GM18498 (cell line): ENCODE measurements at regions not wholly inside any gene's neighbourhood (a gene's known extent, or its start where the extent isn't known, plus 50 kb on each side); places are given as distances from the start of the nearest gene placed in this dataset.

Experiments used
- ATAC-seq: cut with Tn5 transposase; IDR thresholded peaks from one replicate; pipeline ENCODE4 v1.9.1; 2021; ENCODE audit warnings: mild to moderate bottlenecking, moderate library complexity; ENCODE audit not compliant: unreplicated experiment

- no peak for ATAC-seq
Observed at GRCh38 chr2:147231607-147232006, 613.2 kb upstream of the ACVR2A start.

- no peak for ATAC-seq
Observed at GRCh38 chr2:147231081-147231480, 613.7 kb upstream of the ACVR2A start.

DNA sequence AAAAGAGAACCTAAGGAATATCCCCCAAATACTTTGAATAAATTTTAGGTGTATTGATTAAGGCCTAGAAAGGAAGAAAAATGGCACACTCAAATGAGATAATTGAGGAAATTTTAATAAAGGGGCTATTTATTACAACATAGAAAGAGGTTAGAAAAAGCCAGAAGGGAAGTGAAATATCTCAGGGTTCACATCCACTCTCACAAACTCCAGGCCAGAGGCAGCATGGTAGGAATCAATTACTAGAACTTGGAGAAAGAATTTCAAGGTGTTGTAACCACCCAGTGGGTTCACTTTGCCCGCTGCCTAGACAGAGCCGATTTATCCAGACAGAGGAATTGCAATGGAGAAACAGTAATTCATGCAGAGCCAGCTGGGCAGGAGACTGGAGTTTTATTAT, 617.5 kb upstream of the ACVR2A start:
- no peak for ATAC-seq

- ATAC-seq, result no peak
Observed at GRCh38 chr2:147224070-147224469, 620.8 kb upstream of the ACVR2A start.

DNA sequence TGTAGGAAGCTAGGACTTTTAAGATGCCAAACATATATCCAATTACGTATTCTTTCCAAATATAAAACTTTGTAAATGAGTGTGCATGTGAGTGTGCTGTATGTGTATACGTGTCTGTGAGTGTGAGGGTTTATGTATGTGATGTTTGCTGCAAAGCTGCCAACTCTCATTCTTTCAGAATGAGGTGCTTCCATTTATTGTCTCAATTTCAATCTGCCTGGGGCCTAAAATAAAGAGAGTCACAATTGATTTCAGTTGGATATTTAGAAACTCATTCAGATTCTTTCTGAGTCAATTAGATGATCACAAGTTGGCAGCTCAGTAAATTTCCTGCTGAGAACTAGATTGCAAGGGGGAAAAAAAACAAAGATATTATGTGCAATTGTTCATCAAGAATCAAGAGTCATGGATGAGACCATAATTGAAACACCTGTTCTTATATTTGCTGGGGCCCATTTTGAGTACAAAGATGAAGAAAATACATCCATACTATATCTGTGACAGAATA, 621.2 kb upstream of the ACVR2A start:
- no peak for ATAC-seq

DNA sequence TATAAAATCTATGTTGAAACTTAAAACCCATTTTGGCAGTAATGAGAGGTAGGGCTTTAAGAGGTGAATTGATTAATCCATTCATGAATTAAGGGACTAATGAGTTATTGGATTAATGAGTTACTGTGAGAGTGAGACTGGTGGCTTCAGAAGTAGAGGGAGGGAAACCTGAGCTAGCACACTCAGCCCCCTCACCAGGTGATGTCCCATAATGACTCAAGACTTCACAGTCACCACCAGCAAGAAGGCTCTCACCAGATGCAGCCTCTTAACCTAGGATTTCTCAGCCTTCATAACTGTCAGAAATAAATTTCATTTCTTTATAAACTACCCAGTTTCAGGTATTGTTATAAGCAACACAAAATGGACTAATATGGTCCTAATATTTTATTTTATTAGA, 621.7 kb upstream of the ACVR2A start:
- ATAC-seq, result peak; percentile 76

- peak; percentile 73 for ATAC-seq
Observed at GRCh38 chr2:147222506-147222905, 622.3 kb upstream of the ACVR2A start.

- no peak for ATAC-seq
Observed at GRCh38 chr2:147214914-147215313, 629.9 kb upstream of the ACVR2A start.

DNA sequence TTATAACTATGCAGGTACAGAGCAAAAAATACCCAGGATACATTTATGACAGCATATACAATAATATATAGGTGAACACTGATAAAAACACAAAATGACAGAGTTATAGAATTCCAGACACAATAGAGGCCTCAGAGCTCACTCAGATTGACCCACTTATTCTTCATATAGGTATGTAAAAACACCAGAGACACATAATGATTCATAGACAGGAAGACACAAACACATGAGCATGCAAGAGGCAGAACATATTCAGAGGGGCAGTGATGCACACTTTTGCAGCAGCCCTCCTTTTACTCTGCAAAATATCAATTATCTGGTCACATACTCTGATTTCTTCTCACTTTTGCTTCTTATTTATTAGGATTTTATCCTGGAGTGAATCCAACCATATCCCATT, 633.3 kb upstream of the ACVR2A start:
- no peak for ATAC-seq

GRCh38 chr2:147204102-147204501, 640.7 kb upstream of the ACVR2A start:
- ATAC-seq, result no peak

- no peak for ATAC-seq
Observed at GRCh38 chr2:147198651-147199171, 646.1 kb upstream of the ACVR2A start.

DNA sequence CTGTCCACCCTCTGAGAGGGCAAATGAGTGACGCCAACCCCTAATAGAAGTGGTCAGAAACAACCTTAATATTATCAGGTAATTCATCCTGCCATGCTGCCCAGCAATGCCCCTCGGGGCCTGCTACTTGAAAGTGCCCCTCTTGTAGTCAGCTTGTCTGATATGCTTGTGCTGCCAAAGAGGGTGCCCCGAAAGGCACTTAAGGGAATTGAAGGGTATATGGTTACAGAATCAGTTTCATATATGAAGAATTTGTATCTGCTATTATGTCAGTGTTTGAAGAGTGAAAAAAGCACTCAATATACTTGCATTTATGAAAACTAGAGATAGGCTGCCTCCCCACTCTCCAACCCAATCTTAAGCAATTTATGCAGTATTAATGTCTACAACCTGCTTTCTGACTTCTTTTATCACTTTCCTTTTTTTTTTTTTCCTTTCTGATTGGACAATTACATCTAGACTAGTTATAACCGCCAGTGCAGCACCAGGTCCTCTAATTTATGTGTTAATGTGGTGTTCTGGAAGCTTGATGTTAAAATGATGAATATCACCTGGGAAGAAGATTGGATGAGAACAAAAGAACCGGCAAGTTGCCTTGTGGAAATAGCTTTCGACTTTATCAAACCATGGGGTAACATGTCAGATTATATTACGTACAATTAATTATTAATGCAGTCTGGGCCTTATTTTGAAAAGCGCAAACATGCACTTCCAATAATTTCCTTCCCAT, 646.9 kb upstream of the ACVR2A start:
- no peak for ATAC-seq

DNA sequence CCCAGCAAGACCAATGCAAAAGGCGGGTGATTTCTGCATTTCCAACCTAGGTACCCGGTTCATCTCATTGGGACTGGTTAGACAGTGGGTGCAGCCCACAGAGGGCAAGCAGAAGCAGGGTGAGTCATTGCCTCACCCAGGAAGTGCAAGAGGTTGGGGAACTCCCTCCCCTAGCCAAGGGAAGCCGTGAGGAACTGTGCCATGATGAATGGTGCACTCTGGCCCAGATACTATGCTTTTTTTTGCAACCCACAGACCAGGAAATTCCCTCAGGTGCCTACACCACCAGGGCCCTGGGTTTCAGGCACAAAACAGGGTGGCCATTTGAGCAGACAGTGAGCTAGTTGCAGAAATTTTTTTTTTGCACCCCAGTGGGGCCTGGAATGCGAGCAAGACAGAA, 662.6 kb upstream of the ACVR2A start:
- peak; percentile 80 for ATAC-seq

GRCh38 chr2:147181351-147182029, 663.3 kb upstream of the ACVR2A start:
- ATAC-seq, result peak; percentile 62

DNA sequence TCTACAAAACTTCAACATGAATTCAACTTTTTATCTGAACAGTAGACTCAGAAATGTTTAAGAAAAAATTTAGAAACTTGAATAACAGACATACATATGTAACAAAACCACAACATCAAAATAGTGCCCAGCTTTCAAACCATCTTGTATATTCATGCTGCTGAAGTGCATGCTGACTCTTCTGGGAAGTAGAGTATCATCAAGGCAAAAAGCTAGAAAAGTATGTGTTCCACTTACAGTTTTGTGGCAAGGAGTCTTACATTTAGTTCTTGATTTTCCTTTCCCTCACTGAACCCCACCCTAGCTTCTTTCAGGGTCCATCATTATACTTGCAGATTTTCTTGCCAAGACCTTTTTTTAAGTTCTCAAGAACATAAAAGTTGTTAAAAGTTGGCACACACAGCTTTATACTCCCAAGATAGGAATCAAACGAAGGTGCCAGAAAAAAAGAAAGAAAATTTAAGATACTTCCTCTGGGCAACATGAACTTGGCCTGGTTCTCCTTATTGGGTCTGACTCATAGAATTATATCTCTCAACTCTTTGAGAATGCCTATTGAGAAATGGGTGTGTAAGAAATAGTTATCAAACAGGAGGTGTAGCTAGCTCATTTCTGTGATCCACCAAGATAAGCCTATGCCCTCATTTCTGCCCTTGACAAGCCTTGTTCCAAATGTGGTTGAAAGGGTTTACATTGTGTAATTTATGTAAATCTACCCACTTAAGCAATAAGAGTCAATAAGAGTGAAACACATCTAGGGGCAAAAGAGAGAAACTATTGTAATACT, 667.6 kb upstream of the ACVR2A start:
- no peak for ATAC-seq

DNA sequence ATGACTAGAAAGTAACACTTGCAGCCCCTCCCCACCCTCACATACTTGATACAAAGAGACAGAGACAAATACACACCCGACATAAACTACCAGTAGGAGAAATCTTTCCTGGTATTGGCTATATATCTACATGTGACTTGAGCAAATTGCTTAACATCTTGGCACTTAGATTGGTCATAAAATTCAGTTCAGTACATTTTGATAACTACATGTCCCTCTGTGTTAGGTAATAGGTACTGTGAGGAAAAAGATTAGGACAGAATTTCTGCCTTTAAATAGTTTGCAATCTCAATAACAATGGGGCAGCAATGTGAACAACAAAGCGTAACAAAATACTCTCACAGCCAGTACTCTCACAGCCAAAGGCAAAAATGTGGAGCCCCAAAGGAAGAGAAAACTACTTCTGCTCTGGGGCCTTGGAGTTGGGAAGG, 670.0 kb upstream of the ACVR2A start:
- ATAC-seq, result no peak

GRCh38 chr2:147173798-147174197, 671.0 kb upstream of the ACVR2A start:
- ATAC-seq, result no peak

DNA sequence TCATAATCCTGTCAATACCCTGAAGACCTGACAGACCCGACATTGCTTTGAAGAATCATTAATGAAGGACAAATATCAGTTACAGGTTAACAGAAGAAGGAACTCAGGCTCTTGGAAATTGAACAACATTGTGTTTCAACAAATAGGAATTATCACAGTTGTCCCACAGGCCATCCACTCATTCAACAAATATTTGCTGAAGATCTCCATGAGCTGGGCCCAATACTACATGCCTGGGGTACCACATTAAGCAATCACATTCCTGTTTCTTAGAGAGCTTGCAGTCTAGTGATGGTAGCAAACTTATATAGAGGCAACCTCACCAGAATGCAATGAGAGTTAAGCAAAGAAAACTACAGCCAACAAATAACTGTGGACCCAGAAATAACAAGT, 671.6 kb upstream of the ACVR2A start:
- no peak for ATAC-seq

GRCh38 chr2:147172493-147173188, 672.2 kb upstream of the ACVR2A start:
- ATAC-seq, result no peak

GRCh38 chr2:147171941-147172340, 672.9 kb upstream of the ACVR2A start:
- no peak for ATAC-seq

DNA sequence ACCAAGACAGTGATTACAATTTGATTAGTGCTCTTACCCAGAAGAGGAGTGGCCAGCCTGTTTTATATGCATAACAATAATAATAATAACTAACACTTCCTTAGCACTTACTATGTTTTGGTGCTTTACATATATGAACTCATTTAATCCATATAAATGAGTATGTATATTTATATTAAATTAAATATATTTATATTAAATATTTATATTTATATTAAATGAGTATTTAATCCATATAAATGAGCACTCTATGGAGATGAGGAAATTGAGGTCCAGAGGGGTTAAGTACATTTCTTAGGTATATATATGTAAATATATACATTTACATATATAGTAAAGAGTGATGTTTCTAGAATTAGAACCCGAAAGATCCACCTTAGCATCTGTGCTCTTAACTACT, 673.9 kb upstream of the ACVR2A start:
- no peak for ATAC-seq
